T-helper 2 cell treated with Interferon-gamma antibody and Interleukin-4, amounts not matched to agents 5 μg/mL and 100 μg/mL, for 36 hours (primary cell): ENCODE measurements at regions not wholly inside any gene's neighbourhood (a gene's known extent, or its start where the extent isn't known, plus 50 kb on each side); places are given as distances from the start of the nearest gene placed in this dataset.
"Not testable (repeated sequence)": the region's sequence is repeated elsewhere in the genome, so short reads cannot be mapped to it uniquely, and the experiment has no call there.

ENCODE experiments used
- DNase-seq: peaks from one replicate; pipeline ENCODE4 v3.0.0; 2021; ENCODE audit warnings: low spot score
- H3K27ac Mint-ChIP-seq: one replicate; pipeline ENCODE4 v1.8.0; 2021; ENCODE audit warnings: mild to moderate bottlenecking, mixed read lengths
- H3K27me3 Mint-ChIP-seq: one replicate; pipeline ENCODE4 v1.8.0; 2021; ENCODE audit warnings: low read depth, mixed read lengths
- H3K36me3 Mint-ChIP-seq: one replicate; pipeline ENCODE4 v1.8.0; 2021; ENCODE audit warnings: low read depth, mixed read lengths
- H3K4me1 Mint-ChIP-seq: one replicate; pipeline ENCODE4 v1.8.0; 2021; ENCODE audit warnings: low read depth, mixed read lengths
- H3K4me3 Mint-ChIP-seq: one replicate; pipeline ENCODE4 v1.8.0; 2022; ENCODE audit warnings: mild to moderate bottlenecking, moderate library complexity, mixed read lengths
- H3K9me3 Mint-ChIP-seq: one replicate; pipeline ENCODE4 v1.8.0; 2021; ENCODE audit warnings: mixed read lengths

DNA sequence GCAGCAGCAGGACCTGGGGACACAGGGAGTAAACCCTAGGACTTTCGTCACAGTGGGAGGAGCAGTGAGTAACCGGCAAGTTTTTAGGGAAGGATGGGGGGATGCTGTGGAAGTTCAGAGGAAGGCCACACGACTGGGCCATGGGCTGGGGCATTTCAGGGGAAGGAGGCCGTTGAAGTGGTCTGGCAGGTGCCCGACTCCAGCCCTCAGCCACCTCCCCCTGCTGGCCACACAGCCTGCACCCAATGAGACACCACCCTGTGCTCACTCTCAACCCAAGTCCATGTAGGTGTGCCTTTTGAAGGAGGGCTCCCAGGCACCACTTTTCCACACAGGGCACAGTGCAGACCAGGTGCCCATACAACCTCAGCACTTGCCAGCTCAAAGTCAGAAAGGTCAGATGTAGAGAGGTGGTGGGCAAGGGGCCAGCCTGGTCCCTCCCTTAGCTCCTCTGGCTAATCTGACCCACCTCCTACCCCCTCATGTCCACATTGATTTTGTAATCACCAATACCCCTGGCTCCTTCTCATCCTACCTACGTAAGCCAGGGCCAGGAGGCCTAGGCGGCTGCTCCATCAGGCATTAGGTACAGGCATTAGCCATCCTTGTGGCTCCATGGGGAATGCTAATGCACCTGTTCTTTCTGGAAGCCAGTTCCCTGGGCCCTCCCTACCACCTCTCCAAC is 211.2 kb downstream of the SMAD2 start:
- H3K36me3 Mint-ChIP-seq, result no peaks in the 10 kb centered on the region
- H3K27me3 Mint-ChIP-seq, result peaks cover 4% of the 10 kb centered on the region
- DNase-seq, result no peak
- H3K27ac Mint-ChIP-seq, result no peak overlapping the region
- no peaks in the 10 kb centered on the region for H3K9me3 Mint-ChIP-seq
- no peaks in the 10 kb centered on the region for H3K4me1 Mint-ChIP-seq
- H3K4me3 Mint-ChIP-seq, result no peak overlapping the region

DNA sequence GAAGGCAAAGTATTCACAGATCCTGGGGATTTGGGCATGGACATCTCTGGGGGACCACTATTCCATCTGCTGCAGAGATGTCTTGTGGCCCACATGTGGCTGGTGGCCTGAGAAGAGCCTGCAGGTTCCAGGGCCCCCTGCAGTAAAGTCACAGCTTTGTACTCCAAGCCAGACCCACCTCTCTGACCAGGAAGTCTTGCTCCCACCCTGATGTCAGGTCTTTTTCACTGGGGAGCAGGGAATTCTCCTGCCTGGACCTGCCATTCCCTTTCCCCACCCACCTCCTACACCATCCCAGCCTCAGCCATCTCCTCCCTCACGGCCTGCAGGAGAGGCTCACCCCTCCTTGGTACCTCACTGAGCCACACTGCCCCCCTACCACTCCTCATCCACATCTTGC is 211.8 kb downstream of the SMAD2 start:
- no peaks in the 10 kb centered on the region for H3K4me1 Mint-ChIP-seq
- DNase-seq, result no peak
- no peak overlapping the region for H3K27ac Mint-ChIP-seq
- no peaks in the 10 kb centered on the region for H3K36me3 Mint-ChIP-seq
- no peak overlapping the region for H3K4me3 Mint-ChIP-seq
- no peaks in the 10 kb centered on the region for H3K9me3 Mint-ChIP-seq
- peaks cover 4% of the 10 kb centered on the region for H3K27me3 Mint-ChIP-seq

DNA sequence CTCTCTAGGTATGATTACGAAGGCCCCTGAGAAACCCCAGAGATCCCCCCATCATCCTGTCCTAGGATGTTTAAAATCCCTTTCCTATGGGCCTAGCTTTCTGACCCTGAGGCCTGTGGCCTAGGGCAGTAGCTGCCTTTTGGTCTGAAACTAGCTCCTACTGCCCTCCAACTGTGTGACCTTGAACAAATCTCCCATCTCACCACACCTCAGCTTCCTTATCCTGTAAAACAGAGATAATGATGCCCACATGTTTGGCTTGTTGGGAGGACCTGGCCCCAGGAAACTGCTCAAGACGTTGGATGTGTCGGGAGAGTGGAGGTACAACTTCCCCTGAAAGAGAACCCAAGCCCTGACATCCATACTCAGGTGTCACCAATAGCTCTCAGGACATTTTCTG is 213.2 kb downstream of the SMAD2 start:
- no peak overlapping the region for H3K27ac Mint-ChIP-seq
- no peak overlapping the region for H3K4me3 Mint-ChIP-seq
- H3K4me1 Mint-ChIP-seq, result no peaks in the 10 kb centered on the region
- DNase-seq, result no peak
- H3K27me3 Mint-ChIP-seq, result peaks cover 4% of the 10 kb centered on the region
- no peaks in the 10 kb centered on the region for H3K36me3 Mint-ChIP-seq
- no peaks in the 10 kb centered on the region for H3K9me3 Mint-ChIP-seq

DNA sequence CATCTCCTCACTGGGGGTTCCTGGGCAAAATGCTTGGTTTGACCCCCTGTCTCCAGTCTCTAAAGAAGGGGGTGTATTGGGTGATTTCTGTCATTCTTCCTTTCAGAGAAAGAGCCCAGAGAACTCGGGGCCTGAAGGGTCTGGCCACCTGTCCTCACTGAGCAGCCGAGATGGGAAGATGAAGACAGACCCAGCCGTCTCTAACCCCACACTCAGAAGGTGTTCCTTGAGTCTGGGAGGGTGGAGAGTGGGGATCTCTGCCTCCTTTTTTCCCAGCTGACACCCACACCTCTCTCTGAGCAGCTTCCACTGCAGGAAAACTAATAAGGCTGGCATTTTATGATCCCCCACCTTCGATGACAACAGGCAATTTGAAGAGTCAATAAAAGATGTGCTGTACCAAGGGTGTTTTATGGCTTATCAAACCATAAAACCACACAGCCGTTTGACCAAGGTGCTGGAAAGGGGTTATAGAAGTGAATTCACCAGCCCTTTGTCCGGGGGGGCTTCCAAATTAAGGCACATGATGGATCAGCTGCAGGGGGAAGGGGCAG is 213.8 kb downstream of the SMAD2 start:
- DNase-seq, result no peak
- H3K4me1 Mint-ChIP-seq, result no peaks in the 10 kb centered on the region
- no peak overlapping the region for H3K27ac Mint-ChIP-seq
- no peaks in the 10 kb centered on the region for H3K36me3 Mint-ChIP-seq
- H3K4me3 Mint-ChIP-seq, result no peak overlapping the region
- H3K27me3 Mint-ChIP-seq, result peaks cover 4% of the 10 kb centered on the region
- no peaks in the 10 kb centered on the region for H3K9me3 Mint-ChIP-seq

DNA sequence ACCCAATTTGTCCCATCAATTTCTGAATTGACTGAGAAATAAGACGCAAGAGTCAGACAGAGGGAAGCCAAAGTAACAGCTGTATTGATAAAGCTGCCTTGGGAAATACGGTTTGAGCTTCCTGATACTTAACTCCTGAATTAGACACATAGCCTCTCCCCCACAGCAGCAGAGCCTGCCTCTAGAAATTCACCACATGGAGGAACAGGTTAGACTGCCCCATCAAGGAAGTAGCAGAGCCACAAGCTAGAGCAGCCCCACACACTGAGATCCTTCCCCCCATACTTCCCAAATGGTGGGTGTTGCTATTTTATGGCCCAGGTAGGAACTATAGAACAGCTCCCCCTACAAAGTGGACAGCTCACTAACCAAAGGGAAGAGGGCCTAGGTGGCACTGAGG is 220.0 kb downstream of the SMAD2 start:
- Mint-ChIP-seq H3K9me3 (no peaks in the 10 kb centered on the region), H3K4me3 (no peak overlapping the region), H3K27me3 (peaks cover 7% of the 10 kb centered on the region), H3K36me3 (no peaks in the 10 kb centered on the region), H3K27ac (no peak overlapping the region), H3K4me1 (no peaks in the 10 kb centered on the region)
- DNase-seq, result no peak

DNA sequence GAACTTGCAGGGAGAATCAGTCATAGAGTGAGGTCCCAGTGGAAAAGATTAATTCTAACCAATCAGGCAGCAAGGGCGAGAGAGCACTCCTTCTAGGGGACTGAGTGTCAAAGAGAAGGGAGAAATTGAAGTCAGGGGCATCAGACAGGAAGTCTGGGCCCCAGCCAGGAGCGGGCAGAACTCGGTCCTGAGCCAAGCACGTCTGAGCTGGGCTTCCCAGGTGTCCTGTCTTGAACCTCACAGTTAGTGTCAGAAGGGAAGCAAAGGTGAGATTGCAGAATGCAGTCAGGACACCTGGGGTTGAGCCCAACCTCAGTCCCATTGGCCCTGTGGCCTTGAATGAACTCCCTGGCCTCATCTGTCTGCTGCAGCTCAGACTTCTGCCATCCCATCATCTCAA is 220.9 kb downstream of the SMAD2 start:
- Mint-ChIP-seq H3K4me1 (no peaks in the 10 kb centered on the region), H3K36me3 (no peaks in the 10 kb centered on the region), H3K27ac (no peak overlapping the region), H3K27me3 (peaks cover 5% of the 10 kb centered on the region), H3K9me3 (no peaks in the 10 kb centered on the region), H3K4me3 (no peak overlapping the region)
- no peak for DNase-seq

DNA sequence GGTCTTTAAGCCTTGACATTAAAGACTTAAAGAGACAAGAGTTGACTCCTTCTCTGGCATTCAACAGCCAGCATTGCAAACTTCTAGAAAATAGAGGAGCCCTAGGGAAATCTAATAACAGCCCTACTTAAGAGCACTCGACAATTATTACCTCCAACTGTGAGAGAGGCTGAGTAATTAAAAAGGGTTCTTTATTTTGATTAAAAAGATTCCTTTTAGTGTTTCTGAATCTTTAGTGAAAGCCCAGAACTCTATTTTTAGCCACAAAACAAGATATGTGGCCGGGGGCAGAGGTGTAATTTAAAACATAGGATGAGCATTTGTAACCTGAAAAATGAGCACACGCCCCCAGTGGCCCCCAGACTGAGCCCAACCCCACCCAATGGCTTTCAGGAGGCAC is 222.3 kb downstream of the SMAD2 start:
- Mint-ChIP-seq H3K4me3 (no peak overlapping the region), H3K36me3 (no peaks in the 10 kb centered on the region), H3K27me3 (peaks cover 5% of the 10 kb centered on the region), H3K27ac (no peak overlapping the region), H3K9me3 (no peaks in the 10 kb centered on the region), H3K4me1 (no peaks in the 10 kb centered on the region)
- DNase-seq, result no peak

DNA sequence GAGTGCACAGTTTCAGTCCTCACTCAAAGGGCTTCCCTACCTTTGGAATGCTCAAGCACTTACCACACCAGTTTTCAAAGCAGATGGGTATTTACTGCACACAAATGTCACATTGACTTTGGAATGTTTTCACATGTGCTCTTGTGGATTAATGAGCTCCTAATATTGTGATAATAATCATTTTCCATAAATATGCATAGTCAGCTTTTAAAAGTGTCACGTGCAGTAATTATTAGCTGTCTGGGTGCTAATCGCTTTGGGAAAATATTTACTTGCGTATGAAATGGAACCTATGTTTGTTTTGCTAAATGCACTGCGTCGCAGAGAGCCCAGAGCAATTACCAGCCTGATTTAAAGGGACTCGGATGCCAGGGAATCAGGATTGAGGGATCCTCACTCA is 229.3 kb downstream of the SMAD2 start:
- no peak overlapping the region for H3K27ac Mint-ChIP-seq
- no peaks in the 10 kb centered on the region for H3K36me3 Mint-ChIP-seq
- no peak for DNase-seq
- H3K27me3 Mint-ChIP-seq, result peaks cover 2% of the 10 kb centered on the region
- H3K9me3 Mint-ChIP-seq, result no peaks in the 10 kb centered on the region
- no peak overlapping the region for H3K4me3 Mint-ChIP-seq
- no peaks in the 10 kb centered on the region for H3K4me1 Mint-ChIP-seq

DNA sequence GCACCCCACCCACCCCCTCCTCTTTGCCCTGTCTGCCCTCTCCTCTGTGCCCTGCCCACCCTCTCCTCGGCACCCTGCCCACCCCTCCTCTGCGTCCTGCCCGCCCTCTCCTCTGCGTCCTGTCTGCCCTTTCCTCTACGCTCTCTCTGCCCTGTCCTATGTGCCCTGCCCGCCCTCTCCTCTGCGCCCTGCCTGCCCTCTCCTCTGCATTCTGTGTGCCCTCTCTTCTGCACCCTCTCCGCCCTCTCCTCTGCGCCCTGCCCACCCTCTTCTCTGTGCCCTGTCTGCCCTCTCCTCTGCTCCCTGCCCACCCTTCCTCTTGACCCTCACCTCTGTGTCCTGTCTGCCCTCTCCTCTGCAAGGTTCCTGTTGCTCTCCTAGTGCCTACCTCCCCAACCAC is 233.6 kb downstream of the SMAD2 start:
- no peak for DNase-seq
- no peaks in the 10 kb centered on the region for H3K4me1 Mint-ChIP-seq
- H3K9me3 Mint-ChIP-seq, result no peaks in the 10 kb centered on the region
- H3K36me3 Mint-ChIP-seq, result no peaks in the 10 kb centered on the region
- no peaks in the 10 kb centered on the region for H3K27me3 Mint-ChIP-seq
- H3K4me3 Mint-ChIP-seq, result no peak overlapping the region
- no peak overlapping the region for H3K27ac Mint-ChIP-seq

DNA sequence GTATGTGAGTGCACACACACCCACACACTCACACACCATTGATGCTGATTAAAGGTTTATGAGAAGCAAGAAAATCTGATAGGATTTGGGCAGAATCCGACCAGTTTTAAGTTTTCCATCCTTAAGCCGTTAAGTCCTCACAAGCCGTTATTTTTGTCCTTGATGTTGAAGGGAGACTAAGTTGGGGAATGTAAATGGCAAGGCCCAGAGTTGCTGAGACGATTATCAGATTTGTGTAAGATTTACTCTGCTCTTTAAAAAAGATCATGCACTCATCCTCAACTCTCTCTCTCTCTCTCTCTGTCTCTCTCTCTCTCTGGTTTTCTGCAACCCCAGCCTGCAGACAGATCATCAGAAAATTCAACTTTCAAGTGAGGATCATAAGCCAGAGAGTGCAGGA is 238.8 kb downstream of the SMAD2 start:
- Mint-ChIP-seq H3K27me3 (peaks cover 8% of the 10 kb centered on the region), H3K4me3 (no peak overlapping the region), H3K27ac (no peak overlapping the region), H3K9me3 (no peaks in the 10 kb centered on the region), H3K4me1 (no peaks in the 10 kb centered on the region), H3K36me3 (no peaks in the 10 kb centered on the region)
- DNase-seq, result no peak

DNA sequence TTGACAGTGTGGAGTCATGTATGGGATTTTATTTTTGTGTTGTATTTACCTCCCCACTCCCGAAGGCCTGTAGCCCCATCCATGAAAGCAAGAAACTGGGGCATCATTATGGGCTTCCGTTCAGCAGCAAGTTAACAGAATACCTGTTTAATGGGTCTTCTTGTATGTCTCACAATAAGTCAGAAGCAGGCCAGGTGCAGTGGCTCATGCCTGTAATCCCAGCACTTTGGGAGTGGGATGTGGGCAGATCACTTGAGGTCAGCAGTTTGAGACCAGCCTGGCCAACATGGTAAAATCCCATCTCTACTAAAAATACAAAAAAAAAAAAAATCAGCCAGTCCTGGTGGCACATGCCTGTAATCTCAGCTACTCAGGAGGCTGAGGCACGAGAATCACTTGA is 239.7 kb downstream of the SMAD2 start:
- not testable (repeated sequence) for H3K27me3 Mint-ChIP-seq, H3K36me3 Mint-ChIP-seq, H3K4me3 Mint-ChIP-seq, H3K27ac Mint-ChIP-seq, H3K9me3 Mint-ChIP-seq, DNase-seq, H3K4me1 Mint-ChIP-seq

DNA sequence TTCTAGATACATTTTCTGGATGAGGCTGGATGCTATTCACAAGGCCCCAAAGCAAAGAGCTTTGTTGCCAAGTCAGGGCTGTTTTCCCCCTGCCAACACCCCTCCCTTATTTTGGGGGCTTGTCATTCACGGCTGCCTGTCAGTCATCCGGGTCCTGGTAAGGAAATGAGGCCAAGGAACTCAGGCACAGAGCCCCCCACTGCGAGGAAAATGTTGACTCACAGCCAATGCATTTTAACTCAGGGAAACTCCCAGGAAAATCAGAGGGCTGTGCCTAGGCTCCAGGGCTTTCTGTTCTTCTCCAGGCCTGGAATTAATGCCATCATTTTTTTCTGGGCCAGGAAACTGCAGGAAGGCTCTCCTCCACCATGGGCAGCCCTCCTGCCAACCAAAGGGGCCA is 241.1 kb downstream of the SMAD2 start:
- Mint-ChIP-seq H3K27me3 (peaks cover 8% of the 10 kb centered on the region), H3K9me3 (no peaks in the 10 kb centered on the region), H3K27ac (no peak overlapping the region), H3K36me3 (no peaks in the 10 kb centered on the region), H3K4me1 (no peaks in the 10 kb centered on the region), H3K4me3 (no peak overlapping the region)
- no peak for DNase-seq

DNA sequence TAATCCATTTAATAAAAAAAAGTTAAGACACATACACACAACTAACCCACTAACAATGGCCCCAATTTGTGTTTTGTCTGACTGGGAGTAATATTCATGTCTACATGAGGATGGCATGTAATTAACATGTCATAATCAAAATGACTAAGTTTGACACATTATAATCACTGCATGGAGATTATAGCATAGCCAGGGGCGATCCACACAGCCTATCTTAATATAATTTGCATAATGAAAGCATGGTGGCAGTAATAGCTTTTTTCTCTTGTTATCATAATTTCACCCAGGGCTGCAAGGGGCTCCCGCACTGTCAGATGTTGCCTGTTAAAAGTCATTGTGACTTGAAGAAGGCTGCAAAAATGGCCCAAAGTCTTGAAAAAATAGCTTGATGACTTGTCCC is 243.7 kb downstream of the SMAD2 start:
- Mint-ChIP-seq H3K27me3 (peaks cover 8% of the 10 kb centered on the region), H3K36me3 (no peaks in the 10 kb centered on the region), H3K27ac (no peak overlapping the region), H3K4me1 (no peaks in the 10 kb centered on the region), H3K4me3 (no peak overlapping the region), H3K9me3 (no peaks in the 10 kb centered on the region)
- no peak for DNase-seq

DNA sequence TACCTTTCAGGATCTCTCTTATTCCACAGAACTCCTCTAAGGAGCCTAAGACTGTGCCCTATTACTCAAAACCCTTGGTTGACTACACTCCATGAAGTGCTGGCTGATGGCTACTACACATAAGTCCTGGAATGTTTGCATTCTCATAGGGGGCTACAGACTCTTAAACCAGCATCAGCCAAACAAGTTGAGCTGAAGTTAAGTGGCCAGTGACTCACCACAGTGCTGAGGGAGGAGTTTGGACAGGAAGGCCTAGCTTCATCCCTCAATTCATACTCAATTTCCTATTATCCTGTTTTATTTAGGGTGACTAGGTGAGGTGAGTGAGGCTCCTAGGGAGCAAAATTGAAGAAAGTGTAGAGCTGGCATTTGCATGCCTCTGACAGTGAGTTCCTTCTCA is 246.7 kb downstream of the SMAD2 start:
- Mint-ChIP-seq H3K27ac (no peak overlapping the region), H3K9me3 (no peaks in the 10 kb centered on the region), H3K36me3 (no peaks in the 10 kb centered on the region), H3K27me3 (peaks cover 5% of the 10 kb centered on the region), H3K4me3 (no peak overlapping the region), H3K4me1 (no peaks in the 10 kb centered on the region)
- DNase-seq, result no peak

DNA sequence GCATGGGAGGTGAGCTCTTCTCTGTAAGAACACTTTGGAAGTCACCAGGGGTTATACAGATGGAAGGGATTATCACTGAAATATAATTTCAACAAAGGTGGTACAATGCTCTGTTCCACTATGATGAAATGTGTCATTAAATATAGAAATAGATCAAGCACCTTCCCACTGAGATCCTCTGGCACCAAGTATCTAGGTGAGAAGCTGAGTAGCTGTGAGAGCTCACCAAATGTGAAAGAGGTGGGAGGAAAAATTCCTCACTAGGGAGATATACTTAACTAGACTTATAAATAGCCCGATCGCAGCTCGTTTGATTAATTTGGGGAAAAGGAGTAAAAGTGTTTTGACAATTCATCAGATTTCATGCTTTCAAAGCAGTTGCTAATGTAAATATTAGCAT is 247.6 kb downstream of the SMAD2 start:
- no peaks in the 10 kb centered on the region for H3K4me1 Mint-ChIP-seq
- no peak for DNase-seq
- no peaks in the 10 kb centered on the region for H3K36me3 Mint-ChIP-seq
- no peak overlapping the region for H3K4me3 Mint-ChIP-seq
- H3K27ac Mint-ChIP-seq, result no peak overlapping the region
- H3K27me3 Mint-ChIP-seq, result peaks cover 5% of the 10 kb centered on the region
- H3K9me3 Mint-ChIP-seq, result no peaks in the 10 kb centered on the region
